Activated naive CD4-positive, alpha-beta T cell treated with anti-CD3 and anti-CD28 coated beads, Interleukin-2, amount 50 U/mL, for 16 hours (primary cell): ENCODE measurements at regions not wholly inside any gene's neighbourhood (a gene's known extent, or its start where the extent isn't known, plus 50 kb on each side); places are given as distances from the start of the nearest gene placed in this dataset.

ENCODE experiments used
- DNase-seq: peaks from one replicate; pipeline ENCODE4 v3.0.0-alpha.2; 2020

GRCh38 chr5:74140409-74140808, 500.1 kb downstream of the ENC1 start:
- DNase-seq = no peak

GRCh38 chr5:74139589-74139988, 500.9 kb downstream of the ENC1 start:
- DNase-seq = no peak

- DNase-seq = no peak
Measured at GRCh38 chr5:74138721-74139120, 501.8 kb downstream of the ENC1 start.

- no peak for DNase-seq
Measured at GRCh38 chr5:74136276-74136825, 504.2 kb downstream of the ENC1 start.

- no peak for DNase-seq
Measured at GRCh38 chr5:74135033-74135432, 505.5 kb downstream of the ENC1 start.

GRCh38 chr5:74132485-74132884, 506.5 kb downstream of the ARHGEF28 start:
- no peak for DNase-seq

GRCh38 chr5:74131250-74131649, 505.3 kb downstream of the ARHGEF28 start:
- no peak for DNase-seq

- no peak for DNase-seq
Measured at GRCh38 chr5:74130155-74130897, 504.3 kb downstream of the ARHGEF28 start.

GRCh38 chr5:74127381-74128320, 501.7 kb downstream of the ARHGEF28 start:
- DNase-seq = no peak

- no peak for DNase-seq
Measured at GRCh38 chr5:74126294-74126693, 500.3 kb downstream of the ARHGEF28 start.

GRCh38 chr5:74124826-74125225, 498.8 kb downstream of the ARHGEF28 start:
- no peak for DNase-seq

GRCh38 chr5:74123929-74124328, 497.9 kb downstream of the ARHGEF28 start:
- DNase-seq = no peak

GRCh38 chr5:74122979-74123590, 497.1 kb downstream of the ARHGEF28 start:
- DNase-seq = no peak

GRCh38 chr5:74122175-74122574, 496.2 kb downstream of the ARHGEF28 start:
- DNase-seq = no peak

GRCh38 chr5:74120585-74120984, 494.6 kb downstream of the ARHGEF28 start:
- no peak for DNase-seq

- no peak for DNase-seq
Measured at GRCh38 chr5:74118071-74118470, 492.1 kb downstream of the ARHGEF28 start.

GRCh38 chr5:74116984-74117383, 491.0 kb downstream of the ARHGEF28 start:
- no peak for DNase-seq

GRCh38 chr5:74116266-74116665, 490.3 kb downstream of the ARHGEF28 start:
- no peak for DNase-seq

GRCh38 chr5:74113927-74114326, 487.9 kb downstream of the ARHGEF28 start:
- no peak for DNase-seq

- DNase-seq = no peak
Measured at GRCh38 chr5:74113196-74113540, 487.2 kb downstream of the ARHGEF28 start.

GRCh38 chr5:74112372-74113195, 486.6 kb downstream of the ARHGEF28 start:
- no peak for DNase-seq

GRCh38 chr5:74111764-74112163, 485.8 kb downstream of the ARHGEF28 start:
- no peak for DNase-seq
